ENCODE measurements at regions not wholly inside any gene's neighbourhood (a gene's known extent, or its start where the extent isn't known, plus 50 kb on each side); places are given as distances from the start of the nearest gene placed in this dataset.

DNA sequence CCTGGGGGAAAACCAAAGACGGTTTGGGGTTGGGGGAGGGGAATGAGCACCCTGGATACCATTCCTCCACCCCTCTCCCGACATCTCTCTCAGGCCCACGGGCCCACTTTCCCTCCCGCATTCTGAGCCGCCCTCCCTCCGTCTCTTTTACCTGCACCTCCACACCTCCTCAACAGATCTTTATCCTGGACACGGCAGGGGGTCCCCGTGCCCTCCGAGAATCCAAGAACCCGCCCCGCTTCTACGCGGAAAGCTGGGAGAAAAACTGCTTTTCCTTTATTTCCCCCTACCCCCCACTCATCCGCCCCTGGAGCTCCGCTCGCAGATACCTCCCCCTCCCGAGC is 108.8 kb downstream of the NAV1 start:
- Histone ChIP-seq H3K9me3 (ENCODE audit: insufficient read depth in 2 of 2, low read depth in 1 of 2, low read length in 1 of 2) (no peaks in the 10 kb centered on the region), H3K4me1 (replicated peaks in 1 of 4; ENCODE audit: control insufficient read depth in 3 of 4, insufficient read depth in 4 of 4, low read length in 3 of 4) (peaks cover 11 to 33% (median 24%) of the 10 kb centered on the region in 4 experiments), H2BK20ac (ENCODE audit: low read length) (no peak overlapping the region), H2AK5ac (ENCODE audit: low read depth, low read length) (no peak overlapping the region), H3K79me2 (ENCODE audit: control insufficient read depth in 1 of 2, insufficient read depth in 2 of 2, low read length in 2 of 2) (peaks cover 0 to 17% of the 10 kb centered on the region in 2 experiments; a peak in 2 of 4 replicates), H2BK120ac (replicated peaks; ENCODE audit: low read depth, low read length) (no peak overlapping the region), H3K27ac (ENCODE audit: low read depth, low read length) (no peak overlapping the region), H3K4ac (replicated peaks; ENCODE audit: insufficient read length, low read depth, low read length) (no peak overlapping the region), H2BK15ac (ENCODE audit: low read length) (peak overlapping the region; percentile 16; the same call in 1 of the 2 replicates), H3K4me2 (ENCODE audit: insufficient read depth in 1 of 2, low read depth in 2 of 2, low read length in 2 of 2) (peak overlapping the region; percentile 97 to 100), H3K4me3 (ENCODE audit: extremely low read depth in 1 of 4, insufficient read depth in 2 of 4, low read depth in 3 of 4, low read length in 4 of 4) (peak overlapping the region; percentile 64 to 83 (median 68)), H3K9ac (replicated peaks in 1 of 4; ENCODE audit: extremely low read depth in 1 of 4, low read depth in 3 of 4, low read length in 3 of 4) (0 out of 7 replicates have a peak overlapping the region, but pooled peaks of 1 of the 4 experiments have one; percentile 33), H3K56ac (replicated peaks; ENCODE audit: insufficient read length, low read depth, low read length) (no peak overlapping the region), H3K23ac (ENCODE audit: insufficient read length) (no peak overlapping the region), H2AFZ (ENCODE audit: low read length) (no peak overlapping the region), H4K20me1 (replicated peaks in 1 of 2; ENCODE audit: control insufficient read depth in 1 of 2, insufficient read depth in 2 of 2, low read length in 2 of 2) (peaks cover 6 to 12% of the 10 kb centered on the region in 2 experiments), H4K91ac (replicated peaks; ENCODE audit: insufficient read length, low read length) (no peak overlapping the region), H3K23me2 (ENCODE audit: low read depth, low read length) (peaks cover 22% of the 10 kb centered on the region), H3K27me3 (replicated peaks in 1 of 4; ENCODE audit: control insufficient read depth in 3 of 4, extremely low read depth in 1 of 4, insufficient read depth in 3 of 4, low read length in 3 of 4) (peaks cover 0 to 22% (median 19%) of the 10 kb centered on the region in 4 experiments; a peak in 5 of 7 replicates), H3K36me3 (ENCODE audit: control insufficient read depth in 2 of 4, insufficient read depth in 4 of 4, low read length in 3 of 4) (no peaks in the 10 kb centered on the region), H2BK12ac (ENCODE audit: low read depth, low read length) (0 out of 2 replicates have a peak overlapping the region, but pooled peaks have one; percentile 75), H3K79me1 (ENCODE audit: low read depth, low read length) (peaks cover 6% of the 10 kb centered on the region; the same call in 1 of the 2 replicates), H4K8ac (ENCODE audit: extremely low read depth, insufficient read depth, low read length) (peak overlapping the region; percentile 26; the same call in 1 of the 2 replicates), H2BK5ac (ENCODE audit: low read depth, low read length) (peak overlapping the region; percentile 66; the same call in 1 of the 2 replicates), H3K18ac (ENCODE audit: extremely low read depth, low read length) (peak overlapping the region; percentile 87), H4K5ac (ENCODE audit: insufficient read length, low read depth, low read length) (no peak overlapping the region), H3K14ac (ENCODE audit: insufficient read length) (no peak overlapping the region)
- CTCF ChIA-PET (ENCODE audit: partially characterized antibody), result interaction anchor here (0.9 to 4.5 kb wide), 7 partner anchors 9 to 90 kb away, joined by 3 to 28 read pairs (median 3); no protein-coding TSS in a partner anchor
- no peak for FAIRE-seq
- WGBS, 2 experiments (ENCODE audit: extremely low coverage in 1 of 2, insufficient coverage in 1 of 2, insufficient read length in 1 of 2, insufficient replicate concordance in 2 of 2, low coverage in 1 of 2, low lambda C conversion rate in 2 of 2, missing lambda C conversion rate in 1 of 2), result 3% methylated on average over 7 of the region's 17 CpGs; no CpG with 5 or more reads in 1 of the 2 experiments
- POLR2A ChIA-PET (ENCODE audit: partially characterized antibody), result interaction anchor here (0.6 to 2.9 kb wide), 6 partner anchors 12 to 623 kb away, joined by 3 to 8 read pairs (median 4); no protein-coding TSS in a partner anchor
- peak in 1 of 2 experiments; percentile 61 for DNase-seq (ENCODE audit: low read depth in 1 of 2, low spot score in 2 of 2)
- TF ChIP-seq YY1 (IDR thresholded peaks at IDR 0.05; ENCODE audit: low read depth, low read length) (no peak), GABPA (IDR thresholded peaks at IDR 0.05; ENCODE audit: borderline replicate concordance, insufficient read depth, low read length) (no peak), KDM1A (IDR thresholded peaks at IDR 0.05; ENCODE audit: borderline replicate concordance, low read length) (no peak), RBBP5 (IDR thresholded peaks at IDR 0.05; ENCODE audit: borderline replicate concordance, low read depth, low read length) (peak; percentile 58; the same call in 1 of the 2 replicates), TAF1 (IDR thresholded peaks at IDR 0.05; ENCODE audit: low read depth, low read length) (0 out of 2 replicates have a peak, but pooled peaks have one; percentile 3)
- TF ChIP-seq, protein P1, sequence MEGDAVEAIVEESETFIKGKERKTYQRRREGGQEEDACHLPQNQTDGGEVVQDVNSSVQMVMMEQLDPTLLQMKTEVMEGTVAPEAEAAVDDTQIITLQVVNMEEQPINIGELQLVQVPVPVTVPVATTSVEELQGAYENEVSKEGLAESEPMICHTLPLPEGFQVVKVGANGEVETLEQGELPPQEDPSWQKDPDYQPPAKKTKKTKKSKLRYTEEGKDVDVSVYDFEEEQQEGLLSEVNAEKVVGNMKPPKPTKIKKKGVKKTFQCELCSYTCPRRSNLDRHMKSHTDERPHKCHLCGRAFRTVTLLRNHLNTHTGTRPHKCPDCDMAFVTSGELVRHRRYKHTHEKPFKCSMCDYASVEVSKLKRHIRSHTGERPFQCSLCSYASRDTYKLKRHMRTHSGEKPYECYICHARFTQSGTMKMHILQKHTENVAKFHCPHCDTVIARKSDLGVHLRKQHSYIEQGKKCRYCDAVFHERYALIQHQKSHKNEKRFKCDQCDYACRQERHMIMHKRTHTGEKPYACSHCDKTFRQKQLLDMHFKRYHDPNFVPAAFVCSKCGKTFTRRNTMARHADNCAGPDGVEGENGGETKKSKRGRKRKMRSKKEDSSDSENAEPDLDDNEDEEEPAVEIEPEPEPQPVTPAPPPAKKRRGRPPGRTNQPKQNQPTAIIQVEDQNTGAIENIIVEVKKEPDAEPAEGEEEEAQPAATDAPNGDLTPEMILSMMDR (IDR thresholded peaks at IDR 0.05; ENCODE audit: control extremely low read depth in 1 of 3, insufficient read depth in 1 of 3, low read depth in 1 of 3, low read length in 3 of 3), result no peak

Data from H1 (cell line).